GM12874 (cell line): ENCODE measurements at regions not wholly inside any gene's neighbourhood (a gene's known extent, or its start where the extent isn't known, plus 50 kb on each side); places are given as distances from the start of the nearest gene placed in this dataset.

Experiments
- TF ChIP-seq, protein P1 (sequence below): IDR thresholded peaks from 2 replicates; pipeline ENCODE4 v1.5.1; 2011; ENCODE audit warnings: low read depth, mild to moderate bottlenecking, control low read depth, low read length, moderate library complexity; ENCODE audit not compliant: insufficient read depth

DNA sequence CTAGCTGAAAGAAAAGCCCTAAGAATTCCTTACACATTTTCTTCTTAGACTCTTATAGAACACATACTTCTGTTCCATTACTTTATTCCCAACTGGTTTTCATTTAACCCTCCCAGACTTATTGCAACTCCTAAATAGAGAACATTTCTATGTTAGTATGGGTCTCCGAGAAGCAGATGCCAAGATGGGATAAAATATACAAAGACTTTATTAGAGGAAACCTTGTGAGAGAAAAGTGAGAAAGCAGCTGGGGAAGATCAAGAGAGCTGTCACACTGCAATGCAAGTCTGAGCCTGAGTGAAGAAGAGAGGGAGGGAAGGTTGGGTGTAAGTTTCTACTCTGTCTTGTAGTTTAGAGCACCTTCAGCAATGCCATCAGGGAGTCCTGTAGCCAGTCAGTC, 979.3 kb downstream of the IGSF11 start:
- TF ChIP-seq, protein P1, sequence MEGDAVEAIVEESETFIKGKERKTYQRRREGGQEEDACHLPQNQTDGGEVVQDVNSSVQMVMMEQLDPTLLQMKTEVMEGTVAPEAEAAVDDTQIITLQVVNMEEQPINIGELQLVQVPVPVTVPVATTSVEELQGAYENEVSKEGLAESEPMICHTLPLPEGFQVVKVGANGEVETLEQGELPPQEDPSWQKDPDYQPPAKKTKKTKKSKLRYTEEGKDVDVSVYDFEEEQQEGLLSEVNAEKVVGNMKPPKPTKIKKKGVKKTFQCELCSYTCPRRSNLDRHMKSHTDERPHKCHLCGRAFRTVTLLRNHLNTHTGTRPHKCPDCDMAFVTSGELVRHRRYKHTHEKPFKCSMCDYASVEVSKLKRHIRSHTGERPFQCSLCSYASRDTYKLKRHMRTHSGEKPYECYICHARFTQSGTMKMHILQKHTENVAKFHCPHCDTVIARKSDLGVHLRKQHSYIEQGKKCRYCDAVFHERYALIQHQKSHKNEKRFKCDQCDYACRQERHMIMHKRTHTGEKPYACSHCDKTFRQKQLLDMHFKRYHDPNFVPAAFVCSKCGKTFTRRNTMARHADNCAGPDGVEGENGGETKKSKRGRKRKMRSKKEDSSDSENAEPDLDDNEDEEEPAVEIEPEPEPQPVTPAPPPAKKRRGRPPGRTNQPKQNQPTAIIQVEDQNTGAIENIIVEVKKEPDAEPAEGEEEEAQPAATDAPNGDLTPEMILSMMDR: no peak

DNA sequence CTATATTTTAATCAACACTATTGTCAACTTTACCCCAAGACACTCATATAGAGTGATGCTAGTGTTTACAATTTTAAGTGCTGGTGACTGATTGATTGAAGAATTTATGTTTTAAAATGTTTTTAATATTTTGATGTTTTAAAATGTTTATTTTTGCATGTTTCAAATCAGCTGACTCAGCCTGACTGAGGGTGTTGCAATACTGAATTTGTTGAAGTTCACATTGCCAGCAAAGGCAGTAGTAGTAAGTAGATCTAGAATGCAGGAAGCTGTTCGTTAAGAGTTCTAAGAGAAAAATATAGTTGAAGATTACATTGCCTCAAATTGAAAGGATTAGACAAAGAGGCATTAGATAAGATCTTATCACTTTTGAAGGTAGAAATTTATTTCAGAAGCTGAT, 977.6 kb downstream of the IGSF11 start:
- TF ChIP-seq, protein P1: no peak

DNA sequence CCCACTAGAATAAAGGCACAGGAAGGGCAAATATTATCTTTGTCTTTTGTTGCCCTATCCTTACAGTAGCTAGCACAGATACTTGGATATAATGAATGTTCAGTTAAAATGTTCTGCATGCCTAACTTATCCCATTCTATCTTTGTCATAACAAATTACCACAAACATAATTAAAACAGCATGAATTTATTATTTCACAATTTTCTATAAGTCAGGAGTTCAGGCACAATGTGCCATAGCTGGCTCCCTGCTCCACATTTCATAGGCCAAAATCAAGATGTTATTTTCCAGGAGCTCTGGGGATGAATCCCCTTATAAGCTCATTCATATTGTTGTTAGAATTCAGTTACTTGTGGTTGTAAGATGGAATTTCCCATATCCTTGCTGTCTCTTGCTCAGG, 975.5 kb downstream of the IGSF11 start:
- TF ChIP-seq, protein P1: no peak

DNA sequence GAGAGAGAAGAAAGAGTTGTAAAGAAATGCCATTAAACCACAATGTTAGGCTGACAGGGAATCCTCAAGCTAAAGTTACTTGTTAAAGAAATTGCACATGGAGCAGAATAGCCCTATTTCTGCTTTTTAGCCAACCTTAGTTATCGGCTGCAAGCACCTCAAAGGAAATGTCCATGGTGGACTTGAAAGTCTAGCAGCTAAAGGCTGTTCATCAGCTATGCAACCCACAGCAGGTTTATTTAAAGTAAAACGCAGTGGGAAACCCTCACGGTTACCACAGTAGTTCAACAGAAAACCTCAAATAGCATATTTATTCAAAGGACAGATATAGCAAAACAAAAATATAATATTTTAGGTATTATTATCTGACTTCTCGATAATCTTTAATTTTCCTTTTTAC, 967.2 kb downstream of the IGSF11 start:
- TF ChIP-seq, protein P1: no peak

DNA sequence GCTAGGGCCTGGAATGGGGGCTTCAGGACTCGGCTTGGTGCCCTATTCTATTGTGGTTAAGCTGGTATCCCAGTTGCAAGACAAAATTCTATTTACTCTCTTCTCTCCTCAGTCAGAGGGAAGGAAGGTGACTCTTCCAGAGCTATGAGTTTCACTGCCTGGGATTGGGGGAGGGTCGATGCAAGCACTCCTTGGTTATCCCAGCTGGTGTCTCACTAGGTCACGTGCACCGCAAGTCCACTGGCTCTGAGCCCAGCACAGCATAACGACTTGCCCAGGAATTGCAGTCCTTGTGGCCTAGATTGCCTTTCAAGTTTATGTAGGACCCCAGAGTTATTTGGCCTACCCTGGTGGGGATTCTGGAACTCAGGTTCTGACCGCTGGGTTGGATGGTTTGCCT, 958.8 kb downstream of the IGSF11 start:
- TF ChIP-seq, protein P1: no peak

DNA sequence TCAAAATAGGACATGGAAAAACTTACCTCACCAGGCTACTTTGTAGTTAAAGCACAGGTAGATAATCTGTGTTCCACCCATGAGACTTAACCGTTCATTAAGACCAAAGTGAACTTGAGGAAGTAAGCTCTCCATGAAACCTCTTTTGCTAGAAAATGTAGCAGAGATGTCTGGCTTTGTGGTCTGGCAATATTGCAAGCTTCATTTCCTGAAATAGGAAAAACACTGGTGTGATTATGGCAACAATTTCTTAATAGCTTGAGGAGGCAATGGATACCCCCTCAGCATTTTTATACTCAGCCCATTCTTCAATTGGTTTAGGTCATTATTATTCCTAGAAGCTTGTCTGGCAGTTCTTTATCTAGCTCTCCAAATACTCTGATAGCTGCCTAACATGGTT, 957.3 kb downstream of the IGSF11 start:
- TF ChIP-seq, protein P1: no peak

DNA sequence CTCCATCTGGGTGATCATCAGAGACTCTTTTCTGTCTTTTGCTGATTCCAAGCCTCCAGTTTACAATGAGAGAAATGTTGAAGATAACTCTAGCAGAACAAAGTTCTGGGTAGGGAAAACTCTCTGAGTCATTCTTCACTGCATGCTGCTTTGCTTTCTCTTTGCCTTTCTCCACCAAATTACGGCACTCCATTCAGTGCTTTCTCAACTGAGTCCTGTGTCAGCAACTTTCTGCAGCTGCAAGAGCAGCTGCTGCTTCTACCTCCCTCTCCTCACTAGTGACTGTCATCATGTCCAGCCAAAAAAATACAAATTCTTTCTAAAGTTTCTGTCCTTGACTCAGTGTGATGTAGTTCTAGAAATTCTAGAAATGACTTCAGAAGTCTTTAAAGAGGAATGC, 953.8 kb downstream of the IGSF11 start:
- TF ChIP-seq, protein P1: no peak

DNA sequence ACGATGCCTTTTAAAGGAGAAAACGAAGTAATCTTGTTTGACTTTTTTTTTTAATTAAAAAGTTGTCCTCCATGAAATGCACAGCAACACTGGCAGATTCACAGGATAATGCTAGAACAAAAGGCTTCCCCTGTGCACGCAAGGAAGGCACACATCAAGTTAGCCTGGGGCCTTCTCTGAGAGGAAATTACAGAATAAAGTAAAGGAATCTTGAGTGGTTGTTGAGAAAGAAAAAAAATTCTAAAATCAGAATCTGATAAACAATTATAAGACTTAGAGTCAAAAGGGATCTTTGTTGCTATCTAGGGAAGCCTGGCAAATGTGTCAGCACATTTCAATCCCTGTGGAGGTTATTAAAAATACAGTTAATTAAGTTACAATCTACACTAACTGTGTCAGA, 946.0 kb downstream of the IGSF11 start:
- TF ChIP-seq, protein P1: no peak
